ENCODE measurements at regions not wholly inside any gene's neighbourhood (a gene's known extent, or its start where the extent isn't known, plus 50 kb on each side); places are given as distances from the start of the nearest gene placed in this dataset.
A peak's percentile ranks its signal among the peaks of the same experiment; 100 is the strongest.

DNA sequence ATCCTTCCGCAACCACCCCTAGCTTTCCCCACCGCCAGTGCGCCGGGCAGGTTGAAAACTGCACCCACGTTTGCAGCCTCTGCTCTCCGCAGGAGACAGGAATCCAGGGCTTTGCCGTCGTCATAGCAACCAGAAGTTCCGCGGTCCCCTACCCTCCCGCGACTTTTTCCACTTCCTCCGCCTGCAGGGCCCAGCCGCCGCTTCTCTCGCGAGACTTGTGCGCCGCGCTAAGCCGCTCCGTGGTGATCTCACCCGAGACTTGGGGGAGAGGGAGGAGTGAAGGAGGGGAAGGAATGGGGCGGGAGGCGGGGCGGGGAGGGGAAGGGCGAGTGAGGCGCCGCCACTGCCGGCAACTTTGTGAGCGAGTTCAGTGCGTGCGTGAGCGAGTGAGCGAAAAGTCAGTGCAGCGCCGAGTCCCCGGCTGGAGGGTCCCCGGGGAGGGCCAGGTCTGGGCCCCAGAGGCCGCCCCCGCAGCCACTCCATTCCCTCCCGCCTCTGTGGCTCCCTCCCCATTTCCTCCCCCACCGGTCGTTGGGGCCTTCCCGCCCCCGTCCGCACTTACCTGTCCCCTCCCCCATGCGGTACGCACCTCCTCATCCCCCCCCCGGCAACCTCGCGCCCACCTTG lies 413.0 kb downstream of the PCNX1 start, which contains the start of gene SIPA1L1:
TSS of gene SIPA1L1 (plus strand) at position 370 of the 627 bp plus-strand sequence.
- Histone ChIP-seq H3K4me1 (ENCODE audit: control insufficient read depth in 2 of 2, insufficient read depth in 2 of 2, low read length in 2 of 2) (peaks cover 10 to 16% of the 10 kb centered on the region in 2 donors), H3K4me3 (ENCODE audit: low read length in 2 of 2) (peak within 1 kb of the TSS; percentile 92 to 93), H3K36me3 (ENCODE audit: control insufficient read depth in 2 of 2, insufficient read depth in 2 of 2, low read length in 2 of 2) (no peaks in the 10 kb centered on the region), H3K9ac (ENCODE audit: low read depth in 1 of 2, low read length in 2 of 2) (peak within 1 kb of the TSS; percentile 86 to 92), H3K9me3 (ENCODE audit: control insufficient read depth in 2 of 2, low read length in 2 of 2) (no peaks in the 10 kb centered on the region), H3K27ac (ENCODE audit: low read depth in 2 of 2, low read length in 2 of 2) (peak within 1 kb of the TSS; percentile 95), H3K27me3 (ENCODE audit: control insufficient read depth in 2 of 2, insufficient read depth in 2 of 2, low read length in 2 of 2) (no peaks in the 10 kb centered on the region)

- no peaks in the 10 kb centered on the region for H3K36me3 ChIP-seq (ENCODE audit: control insufficient read depth in 2 of 2, insufficient read depth in 2 of 2, low read length in 2 of 2)
Observed at GRCh38 chr14:71320734-71321573, 413.7 kb downstream of the PCNX1 start.

DNA sequence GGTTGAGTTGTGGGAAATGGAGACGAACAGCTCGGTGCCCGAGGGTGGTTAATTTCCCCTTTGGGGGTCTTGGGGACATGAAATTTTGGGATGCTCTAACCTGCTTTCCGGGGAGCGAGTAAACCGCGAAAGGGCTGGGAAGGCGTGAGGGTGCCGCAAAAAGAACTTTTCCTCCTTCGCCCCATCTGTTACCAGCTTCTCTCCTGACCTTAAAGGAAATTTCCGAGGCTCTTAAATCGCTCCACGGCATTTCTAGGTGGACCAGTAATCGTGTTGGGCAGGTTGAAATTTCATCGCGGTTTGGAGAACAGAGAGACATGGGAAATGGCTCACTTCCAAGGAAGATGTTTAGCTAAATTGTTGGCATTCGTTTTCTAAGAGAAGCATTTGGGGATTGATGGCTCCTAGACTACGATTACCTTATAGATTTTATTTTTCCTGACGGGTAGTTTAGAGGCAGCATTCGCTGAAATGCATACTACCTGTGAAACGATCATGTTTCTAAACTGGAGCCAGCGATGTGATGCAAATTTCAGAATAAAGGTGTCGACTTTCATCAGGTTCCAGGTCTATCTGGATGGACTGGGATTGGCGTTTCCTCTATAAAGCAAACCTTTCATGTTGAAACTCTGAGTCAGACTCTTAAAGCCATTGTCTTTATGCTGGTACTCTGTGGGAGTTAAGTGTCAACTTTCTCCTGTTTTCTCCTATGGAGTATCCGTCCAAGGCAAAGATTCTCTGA lies 414.5 kb downstream of the PCNX1 start:
- peak overlapping the region; percentile 92 to 93 for H3K4me3 ChIP-seq (ENCODE audit: low read length in 2 of 2)
- H3K9ac ChIP-seq (ENCODE audit: low read depth in 1 of 2, low read length in 2 of 2): peak overlapping the region; percentile 86 to 92

More at GRCh38 chr14:71320734-71321573, 413.7 kb downstream of the PCNX1 start:
- peak overlapping the region; percentile 86 to 92 for H3K9ac ChIP-seq (ENCODE audit: low read depth in 1 of 2, low read length in 2 of 2)
- no peaks in the 10 kb centered on the region for H3K9me3 ChIP-seq (ENCODE audit: control insufficient read depth in 2 of 2, low read length in 2 of 2)
- H3K4me3 ChIP-seq (ENCODE audit: low read length in 2 of 2): peak overlapping the region; percentile 92 to 93
- H3K4me1 ChIP-seq (ENCODE audit: control insufficient read depth in 2 of 2, insufficient read depth in 2 of 2, low read length in 2 of 2): peaks cover 10 to 16% of the 10 kb centered on the region in 2 donors
- H3K27ac ChIP-seq (ENCODE audit: low read depth in 2 of 2, low read length in 2 of 2): peak overlapping the region; percentile 95
- H3K27me3 ChIP-seq (ENCODE audit: control insufficient read depth in 2 of 2, insufficient read depth in 2 of 2, low read length in 2 of 2): no peaks in the 10 kb centered on the region

GRCh38 chr14:71322655-71323250 lies 415.5 kb downstream of the PCNX1 start:
- Histone ChIP-seq H3K4me3 (ENCODE audit: low read length in 2 of 2) (peak overlapping the region; percentile 92 to 93), H3K27ac (ENCODE audit: low read depth in 2 of 2, low read length in 2 of 2) (no peak overlapping the region), H3K9ac (ENCODE audit: low read depth in 1 of 2, low read length in 2 of 2) (peak overlapping the region in 1 of 2 donors; percentile 92), H3K9me3 (ENCODE audit: control insufficient read depth in 2 of 2, low read length in 2 of 2) (no peaks in the 10 kb centered on the region), H3K36me3 (ENCODE audit: control insufficient read depth in 2 of 2, insufficient read depth in 2 of 2, low read length in 2 of 2) (no peaks in the 10 kb centered on the region), H3K27me3 (ENCODE audit: control insufficient read depth in 2 of 2, insufficient read depth in 2 of 2, low read length in 2 of 2) (no peaks in the 10 kb centered on the region), H3K4me1 (ENCODE audit: control insufficient read depth in 2 of 2, insufficient read depth in 2 of 2, low read length in 2 of 2) (peaks cover 10 to 16% of the 10 kb centered on the region in 2 donors)

More for the DNA sequence above, 414.5 kb downstream of the PCNX1 start:
- H3K4me1 ChIP-seq (ENCODE audit: control insufficient read depth in 2 of 2, insufficient read depth in 2 of 2, low read length in 2 of 2): peaks cover 10 to 16% of the 10 kb centered on the region in 2 donors
- H3K27ac ChIP-seq (ENCODE audit: low read depth in 2 of 2, low read length in 2 of 2): peak overlapping the region; percentile 95
- no peaks in the 10 kb centered on the region for H3K9me3 ChIP-seq (ENCODE audit: control insufficient read depth in 2 of 2, low read length in 2 of 2)
- no peaks in the 10 kb centered on the region for H3K36me3 ChIP-seq (ENCODE audit: control insufficient read depth in 2 of 2, insufficient read depth in 2 of 2, low read length in 2 of 2)
- H3K27me3 ChIP-seq (ENCODE audit: control insufficient read depth in 2 of 2, insufficient read depth in 2 of 2, low read length in 2 of 2): no peaks in the 10 kb centered on the region

- H3K36me3 ChIP-seq (ENCODE audit: control insufficient read depth in 2 of 2, insufficient read depth in 2 of 2, low read length in 2 of 2): no peaks in the 10 kb centered on the region
- H3K4me3 ChIP-seq (ENCODE audit: low read length in 2 of 2): no peak overlapping the region
- peaks cover 7 to 13% of the 10 kb centered on the region in 2 donors for H3K4me1 ChIP-seq (ENCODE audit: control insufficient read depth in 2 of 2, insufficient read depth in 2 of 2, low read length in 2 of 2)
- H3K27ac ChIP-seq (ENCODE audit: low read depth in 2 of 2, low read length in 2 of 2): no peak overlapping the region
- no peaks in the 10 kb centered on the region for H3K9me3 ChIP-seq (ENCODE audit: control insufficient read depth in 2 of 2, low read length in 2 of 2)
- no peaks in the 10 kb centered on the region for H3K27me3 ChIP-seq (ENCODE audit: control insufficient read depth in 2 of 2, insufficient read depth in 2 of 2, low read length in 2 of 2)
- no peak overlapping the region for H3K9ac ChIP-seq (ENCODE audit: low read depth in 1 of 2, low read length in 2 of 2)
Observed at GRCh38 chr14:71324767-71325272, 417.6 kb downstream of the PCNX1 start.

- H3K9ac ChIP-seq (ENCODE audit: low read depth in 1 of 2, low read length in 2 of 2): no peak overlapping the region
- H3K4me1 ChIP-seq (ENCODE audit: control insufficient read depth in 2 of 2, insufficient read depth in 2 of 2, low read length in 2 of 2): peaks cover 0 to 15% of the 10 kb centered on the region in 2 donors
- H3K4me3 ChIP-seq (ENCODE audit: low read length in 2 of 2): no peak overlapping the region
- no peaks in the 10 kb centered on the region for H3K27me3 ChIP-seq (ENCODE audit: control insufficient read depth in 2 of 2, insufficient read depth in 2 of 2, low read length in 2 of 2)
- H3K27ac ChIP-seq (ENCODE audit: low read depth in 2 of 2, low read length in 2 of 2): no peak overlapping the region
- H3K36me3 ChIP-seq (ENCODE audit: control insufficient read depth in 2 of 2, insufficient read depth in 2 of 2, low read length in 2 of 2): no peaks in the 10 kb centered on the region
- H3K9me3 ChIP-seq (ENCODE audit: control insufficient read depth in 2 of 2, low read length in 2 of 2): no peaks in the 10 kb centered on the region
Observed at GRCh38 chr14:71327691-71328090, 420.4 kb downstream of the PCNX1 start.

DNA sequence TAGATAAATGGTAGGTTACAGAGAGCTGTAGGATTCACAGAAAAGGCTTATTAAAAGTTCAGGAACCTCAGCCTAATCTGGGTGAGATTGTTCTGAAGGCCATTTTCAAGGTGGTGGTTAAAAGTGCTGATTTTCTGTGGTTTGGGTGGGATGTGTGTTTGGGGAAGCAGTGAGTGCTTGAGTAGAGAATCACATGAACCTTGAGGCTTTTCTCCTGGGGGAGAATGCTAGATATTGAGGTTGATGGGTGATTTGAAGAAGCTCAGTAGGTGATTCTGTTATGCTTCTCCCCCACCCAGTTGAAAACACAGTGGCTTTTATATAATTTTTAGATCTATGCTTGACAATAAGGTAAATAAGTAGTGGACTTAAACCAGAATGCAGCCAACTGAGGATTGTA lies 420.9 kb downstream of the PCNX1 start:
- Histone ChIP-seq H3K9me3 (ENCODE audit: control insufficient read depth in 2 of 2, low read length in 2 of 2) (no peaks in the 10 kb centered on the region), H3K36me3 (ENCODE audit: control insufficient read depth in 2 of 2, insufficient read depth in 2 of 2, low read length in 2 of 2) (no peaks in the 10 kb centered on the region), H3K27ac (ENCODE audit: low read depth in 2 of 2, low read length in 2 of 2) (no peak overlapping the region), H3K9ac (ENCODE audit: low read depth in 1 of 2, low read length in 2 of 2) (no peak overlapping the region), H3K4me1 (ENCODE audit: control insufficient read depth in 2 of 2, insufficient read depth in 2 of 2, low read length in 2 of 2) (peaks cover 0 to 11% of the 10 kb centered on the region in 2 donors), H3K4me3 (ENCODE audit: low read length in 2 of 2) (no peak overlapping the region), H3K27me3 (ENCODE audit: control insufficient read depth in 2 of 2, insufficient read depth in 2 of 2, low read length in 2 of 2) (no peaks in the 10 kb centered on the region)

DNA sequence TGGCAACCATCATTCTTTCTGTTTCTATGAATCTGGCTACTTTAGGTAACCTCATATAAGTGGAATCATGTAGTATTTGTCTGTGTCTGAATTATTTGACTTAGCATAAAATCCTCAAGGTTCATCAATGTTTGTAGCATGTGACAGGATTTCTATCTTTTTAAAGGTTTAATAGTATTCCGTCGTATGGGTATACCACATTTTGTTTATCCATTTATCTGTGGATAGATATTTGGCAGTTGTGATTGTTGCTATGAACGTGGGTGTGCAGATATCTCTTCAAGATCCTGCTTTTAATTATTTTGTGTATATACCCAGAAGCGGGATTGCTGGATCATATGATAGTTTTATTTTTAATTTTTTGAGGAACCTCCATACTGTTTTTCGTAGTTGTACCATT lies 421.7 kb downstream of the PCNX1 start:
- H3K4me1 ChIP-seq (ENCODE audit: control insufficient read depth in 2 of 2, insufficient read depth in 2 of 2, low read length in 2 of 2): peaks cover 0 to 11% of the 10 kb centered on the region in 2 donors
- H3K4me3 ChIP-seq (ENCODE audit: low read length in 2 of 2): no peak overlapping the region
- no peaks in the 10 kb centered on the region for H3K27me3 ChIP-seq (ENCODE audit: control insufficient read depth in 2 of 2, insufficient read depth in 2 of 2, low read length in 2 of 2)
- no peak overlapping the region for H3K27ac ChIP-seq (ENCODE audit: low read depth in 2 of 2, low read length in 2 of 2)
- no peaks in the 10 kb centered on the region for H3K36me3 ChIP-seq (ENCODE audit: control insufficient read depth in 2 of 2, insufficient read depth in 2 of 2, low read length in 2 of 2)
- no peak overlapping the region for H3K9ac ChIP-seq (ENCODE audit: low read depth in 1 of 2, low read length in 2 of 2)
- no peaks in the 10 kb centered on the region for H3K9me3 ChIP-seq (ENCODE audit: control insufficient read depth in 2 of 2, low read length in 2 of 2)

DNA sequence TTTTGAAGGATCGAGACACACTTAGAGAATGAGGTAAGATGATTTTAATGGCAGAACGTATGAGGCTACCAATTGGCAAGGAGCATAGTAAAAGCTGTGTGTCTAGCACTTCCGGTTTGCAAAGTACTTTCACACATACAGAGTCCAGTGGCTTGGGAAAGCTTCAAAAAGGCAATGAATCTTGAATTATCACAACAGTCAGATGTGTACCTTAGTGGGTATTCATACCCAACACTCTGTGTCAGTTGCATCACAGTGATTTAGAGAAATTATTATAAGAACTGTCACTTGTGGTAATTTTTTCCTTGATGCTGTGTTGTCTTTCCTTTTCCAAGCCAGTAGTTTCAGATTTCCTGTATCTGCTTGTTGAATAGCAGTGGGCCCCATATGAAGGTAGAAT lies 424.1 kb downstream of the PCNX1 start:
- Histone ChIP-seq H3K27me3 (ENCODE audit: control insufficient read depth in 2 of 2, insufficient read depth in 2 of 2, low read length in 2 of 2) (no peaks in the 10 kb centered on the region), H3K9ac (ENCODE audit: low read depth in 1 of 2, low read length in 2 of 2) (no peak overlapping the region), H3K4me3 (ENCODE audit: low read length in 2 of 2) (no peak overlapping the region), H3K4me1 (ENCODE audit: control insufficient read depth in 2 of 2, insufficient read depth in 2 of 2, low read length in 2 of 2) (peaks cover 5 to 14% of the 10 kb centered on the region in 2 donors), H3K27ac (ENCODE audit: low read depth in 2 of 2, low read length in 2 of 2) (no peak overlapping the region), H3K36me3 (ENCODE audit: control insufficient read depth in 2 of 2, insufficient read depth in 2 of 2, low read length in 2 of 2) (no peaks in the 10 kb centered on the region), H3K9me3 (ENCODE audit: control insufficient read depth in 2 of 2, low read length in 2 of 2) (no peaks in the 10 kb centered on the region)
